ENCODE measurements at regions not wholly inside any gene's neighbourhood (a gene's known extent, or its start where the extent isn't known, plus 50 kb on each side); places are given as distances from the start of the nearest gene placed in this dataset.

- Mint-ChIP-seq H3K27ac (ENCODE audit: low read depth, unreplicated experiment) (no peak overlapping the region), H3K36me3 (ENCODE audit: insufficient read depth, unreplicated experiment) (no peaks in the 10 kb centered on the region), H3K9me3 (ENCODE audit: unreplicated experiment) (no peaks in the 10 kb centered on the region), H3K4me3 (ENCODE audit: unreplicated experiment) (no peak overlapping the region), H3K4me1 (ENCODE audit: insufficient read depth, unreplicated experiment) (peaks cover 18% of the 10 kb centered on the region), H3K27me3 (ENCODE audit: insufficient read depth, unreplicated experiment) (no peaks in the 10 kb centered on the region)
- POLR2A ChIA-PET, result interaction anchor here (0.7 to 0.9 kb wide), 2 partner anchors 18 to 406 kb away, joined by 3 to 4 read pairs; no protein-coding TSS in a partner anchor
- CTCF ChIA-PET, result interaction anchor here (0.6 to 0.7 kb wide), 3 partner anchors 94 to 197 kb away, joined by 3 to 4 read pairs (median 3); no protein-coding TSS in a partner anchor
- BruUV-seq (replicated peaks), result no TSS peak
- peak; percentile 65 for DNase-seq (ENCODE audit: unreplicated experiment)
- no peak for TF ChIP-seq CTCF (IDR thresholded peaks at IDR 0.05; ENCODE audit: unreplicated experiment)
- intact Hi-C loops (cut with micrococcal nuclease), result no loop called here
Measured at GRCh38 chr12:116381744-116382685, 104.5 kb upstream of the MED13L start.

GRCh38 chr12:116382686-116383530 lies 105.4 kb upstream of the MED13L start:
- H3K27me3 Mint-ChIP-seq (ENCODE audit: insufficient read depth, unreplicated experiment), result no peaks in the 10 kb centered on the region
- no peak for TF ChIP-seq CTCF (IDR thresholded peaks at IDR 0.05; ENCODE audit: unreplicated experiment)
- no peak overlapping the region for H3K4me3 Mint-ChIP-seq (ENCODE audit: unreplicated experiment)
- H3K27ac Mint-ChIP-seq (ENCODE audit: low read depth, unreplicated experiment), result no peak overlapping the region
- BruUV-seq (replicated peaks), result no TSS peak
- H3K9me3 Mint-ChIP-seq (ENCODE audit: unreplicated experiment), result no peaks in the 10 kb centered on the region
- POLR2A ChIA-PET, result no interaction called here
- H3K4me1 Mint-ChIP-seq (ENCODE audit: insufficient read depth, unreplicated experiment), result peaks cover 18% of the 10 kb centered on the region
- CTCF ChIA-PET, result interaction anchor here (0.6 kb wide), 1 partner anchor 194 kb away, joined by 3 read pairs; no protein-coding TSS in a partner anchor
- peak; percentile 97 for DNase-seq (ENCODE audit: unreplicated experiment)
- H3K36me3 Mint-ChIP-seq (ENCODE audit: insufficient read depth, unreplicated experiment), result no peaks in the 10 kb centered on the region
- intact Hi-C loops (cut with micrococcal nuclease), result no loop called here

- intact Hi-C loops (cut with micrococcal nuclease), result no loop called here
Measured at GRCh38 chr12:116384175-116384574, 106.7 kb upstream of the MED13L start.

More at GRCh38 chr12:116384175-116384574, 106.7 kb upstream of the MED13L start:
- POLR2A ChIA-PET, result no interaction called here
- H3K27me3 Mint-ChIP-seq (ENCODE audit: insufficient read depth, unreplicated experiment), result no peaks in the 10 kb centered on the region
- no peaks in the 10 kb centered on the region for H3K9me3 Mint-ChIP-seq (ENCODE audit: unreplicated experiment)
- H3K27ac Mint-ChIP-seq (ENCODE audit: low read depth, unreplicated experiment), result no peak overlapping the region
- BruUV-seq (replicated peaks), result no TSS peak
- CTCF ChIA-PET, result interaction anchor here (0.6 kb wide), 1 partner anchor 572 kb away, joined by 3 read pairs; no protein-coding TSS in a partner anchor
- TF ChIP-seq CTCF (IDR thresholded peaks at IDR 0.05; ENCODE audit: unreplicated experiment), result no peak
- no peaks in the 10 kb centered on the region for H3K36me3 Mint-ChIP-seq (ENCODE audit: insufficient read depth, unreplicated experiment)
- H3K4me1 Mint-ChIP-seq (ENCODE audit: insufficient read depth, unreplicated experiment), result peaks cover 21% of the 10 kb centered on the region
- DNase-seq (ENCODE audit: unreplicated experiment), result no peak
- H3K4me3 Mint-ChIP-seq (ENCODE audit: unreplicated experiment), result no peak overlapping the region
